ENCODE measurements at regions not wholly inside any gene's neighbourhood (a gene's known extent, or its start where the extent isn't known, plus 50 kb on each side); places are given as distances from the start of the nearest gene placed in this dataset.
"Not testable (repeated sequence)": the region's sequence is repeated elsewhere in the genome, so short reads cannot be mapped to it uniquely, and the experiment has no call there.

GRCh38 chr5:127133071-127133470, 59.8 kb upstream of the C5orf63 start:
- Histone ChIP-seq H3K36me3 (ENCODE audit: insufficient read depth, low read depth, low read length) (no peaks in the 10 kb centered on the region), H3K27me3 (ENCODE audit: insufficient read depth, low read length) (no peaks in the 10 kb centered on the region), H3K4me1 (ENCODE audit: insufficient read depth, low read length) (no peaks in the 10 kb centered on the region), H3K9ac (ENCODE audit: low read depth, low read length) (no peak overlapping the region), H3K27ac (ENCODE audit: low read length) (no peak overlapping the region), H3K4me3 (ENCODE audit: low read length) (no peak overlapping the region), H3K9me3 (ENCODE audit: insufficient read depth, low read depth, low read length) (no peaks in the 10 kb centered on the region)

GRCh38 chr5:127136908-127137307, 63.6 kb upstream of the C5orf63 start:
- Histone ChIP-seq H3K4me3 (ENCODE audit: low read length) (no peak overlapping the region), H3K4me1 (ENCODE audit: insufficient read depth, low read length) (no peaks in the 10 kb centered on the region), H3K27me3 (ENCODE audit: insufficient read depth, low read length) (no peaks in the 10 kb centered on the region), H3K9ac (ENCODE audit: low read depth, low read length) (no peak overlapping the region), H3K9me3 (ENCODE audit: insufficient read depth, low read depth, low read length) (no peaks in the 10 kb centered on the region), H3K27ac (ENCODE audit: low read length) (no peak overlapping the region), H3K36me3 (ENCODE audit: insufficient read depth, low read depth, low read length) (no peaks in the 10 kb centered on the region)

GRCh38 chr5:127143722-127144121, 70.4 kb upstream of the C5orf63 start:
- H3K4me1 ChIP-seq (ENCODE audit: insufficient read depth, low read length) = no peaks in the 10 kb centered on the region
- no peak overlapping the region for H3K27ac ChIP-seq (ENCODE audit: low read length)
- H3K9ac ChIP-seq (ENCODE audit: low read depth, low read length) = no peak overlapping the region

GRCh38 chr5:127153031-127153430, 79.7 kb upstream of the C5orf63 start:
- H3K27ac ChIP-seq (ENCODE audit: low read length) = no peak overlapping the region
- no peaks in the 10 kb centered on the region for H3K4me1 ChIP-seq (ENCODE audit: insufficient read depth, low read length)
- H3K27me3 ChIP-seq (ENCODE audit: insufficient read depth, low read length) = no peaks in the 10 kb centered on the region
- H3K9me3 ChIP-seq (ENCODE audit: insufficient read depth, low read depth, low read length) = peaks cover 8% of the 10 kb centered on the region; the same call in 1 of the 2 replicates
- no peak overlapping the region for H3K9ac ChIP-seq (ENCODE audit: low read depth, low read length)
- no peak overlapping the region for H3K4me3 ChIP-seq (ENCODE audit: low read length)
- no peaks in the 10 kb centered on the region for H3K36me3 ChIP-seq (ENCODE audit: insufficient read depth, low read depth, low read length)

More at GRCh38 chr5:127143722-127144121, 70.4 kb upstream of the C5orf63 start:
- Histone ChIP-seq H3K36me3 (ENCODE audit: insufficient read depth, low read depth, low read length) (no peaks in the 10 kb centered on the region), H3K27me3 (ENCODE audit: insufficient read depth, low read length) (no peaks in the 10 kb centered on the region), H3K9me3 (ENCODE audit: insufficient read depth, low read depth, low read length) (no peaks in the 10 kb centered on the region), H3K4me3 (ENCODE audit: low read length) (no peak overlapping the region)

GRCh38 chr5:127153521-127153920, 80.2 kb upstream of the C5orf63 start:
- Histone ChIP-seq H3K9ac (ENCODE audit: low read depth, low read length) (no peak overlapping the region), H3K9me3 (ENCODE audit: insufficient read depth, low read depth, low read length) (peaks cover 8% of the 10 kb centered on the region; the same call in 1 of the 2 replicates), H3K4me1 (ENCODE audit: insufficient read depth, low read length) (no peaks in the 10 kb centered on the region), H3K27ac (ENCODE audit: low read length) (no peak overlapping the region), H3K36me3 (ENCODE audit: insufficient read depth, low read depth, low read length) (no peaks in the 10 kb centered on the region), H3K4me3 (ENCODE audit: low read length) (no peak overlapping the region), H3K27me3 (ENCODE audit: insufficient read depth, low read length) (no peaks in the 10 kb centered on the region)

- H3K9me3 ChIP-seq (ENCODE audit: insufficient read depth, low read depth, low read length) = no peaks in the 10 kb centered on the region
- no peak overlapping the region for H3K4me3 ChIP-seq (ENCODE audit: low read length)
- H3K27ac ChIP-seq (ENCODE audit: low read length) = no peak overlapping the region
Measured at GRCh38 chr5:127163750-127164149, 90.4 kb upstream of the C5orf63 start.

GRCh38 chr5:127170918-127171600, 97.8 kb upstream of the C5orf63 start:
- Histone ChIP-seq H3K36me3 (ENCODE audit: insufficient read depth, low read depth, low read length) (no peaks in the 10 kb centered on the region), H3K4me3 (ENCODE audit: low read length) (no peak overlapping the region), H3K4me1 (ENCODE audit: insufficient read depth, low read length) (no peaks in the 10 kb centered on the region), H3K9ac (ENCODE audit: low read depth, low read length) (no peak overlapping the region), H3K27me3 (ENCODE audit: insufficient read depth, low read length) (no peaks in the 10 kb centered on the region), H3K9me3 (ENCODE audit: insufficient read depth, low read depth, low read length) (peaks cover 4% of the 10 kb centered on the region; the same call in 1 of the 2 replicates), H3K27ac (ENCODE audit: low read length) (no peak overlapping the region)

More at GRCh38 chr5:127163750-127164149, 90.4 kb upstream of the C5orf63 start:
- no peak overlapping the region for H3K9ac ChIP-seq (ENCODE audit: low read depth, low read length)
- H3K4me1 ChIP-seq (ENCODE audit: insufficient read depth, low read length) = no peaks in the 10 kb centered on the region
- no peaks in the 10 kb centered on the region for H3K27me3 ChIP-seq (ENCODE audit: insufficient read depth, low read length)
- H3K36me3 ChIP-seq (ENCODE audit: insufficient read depth, low read depth, low read length) = no peaks in the 10 kb centered on the region

- no peak overlapping the region for H3K4me3 ChIP-seq (ENCODE audit: low read length)
- H3K9ac ChIP-seq (ENCODE audit: low read depth, low read length) = no peak overlapping the region
- H3K27ac ChIP-seq (ENCODE audit: low read length) = no peak overlapping the region
- H3K4me1 ChIP-seq (ENCODE audit: insufficient read depth, low read length) = no peaks in the 10 kb centered on the region
- no peaks in the 10 kb centered on the region for H3K27me3 ChIP-seq (ENCODE audit: insufficient read depth, low read length)
- no peaks in the 10 kb centered on the region for H3K36me3 ChIP-seq (ENCODE audit: insufficient read depth, low read depth, low read length)
- peaks cover 4% of the 10 kb centered on the region; the same call in 1 of the 2 replicates for H3K9me3 ChIP-seq (ENCODE audit: insufficient read depth, low read depth, low read length)
Measured at GRCh38 chr5:127176769-127177168, 103.5 kb upstream of the C5orf63 start.

- H3K9ac ChIP-seq (ENCODE audit: low read depth, low read length); H3K36me3 ChIP-seq (ENCODE audit: insufficient read depth, low read depth, low read length); H3K27me3 ChIP-seq (ENCODE audit: insufficient read depth, low read length); H3K4me1 ChIP-seq (ENCODE audit: insufficient read depth, low read length); H3K4me3 ChIP-seq (ENCODE audit: low read length); H3K9me3 ChIP-seq (ENCODE audit: insufficient read depth, low read depth, low read length); H3K27ac ChIP-seq (ENCODE audit: low read length): not testable (repeated sequence)
Measured at GRCh38 chr5:127182631-127183030, 108.0 kb upstream of the MEGF10 start.

- no peaks in the 10 kb centered on the region for H3K9me3 ChIP-seq (ENCODE audit: insufficient read depth, low read depth, low read length)
- H3K9ac ChIP-seq (ENCODE audit: low read depth, low read length) = no peak overlapping the region
Measured at GRCh38 chr5:127183332-127183731, 107.3 kb upstream of the MEGF10 start.

GRCh38 chr5:127184851-127185250, 105.7 kb upstream of the MEGF10 start:
- H3K4me1 ChIP-seq (ENCODE audit: insufficient read depth, low read length) = no peaks in the 10 kb centered on the region; the same call in 1 of the 2 replicates
- H3K9ac ChIP-seq (ENCODE audit: low read depth, low read length) = no peak overlapping the region
- no peaks in the 10 kb centered on the region for H3K9me3 ChIP-seq (ENCODE audit: insufficient read depth, low read depth, low read length)
- H3K4me3 ChIP-seq (ENCODE audit: low read length) = no peak overlapping the region
- H3K27me3 ChIP-seq (ENCODE audit: insufficient read depth, low read length) = no peaks in the 10 kb centered on the region
- H3K27ac ChIP-seq (ENCODE audit: low read length) = no peak overlapping the region
- H3K36me3 ChIP-seq (ENCODE audit: insufficient read depth, low read depth, low read length) = no peaks in the 10 kb centered on the region

More at GRCh38 chr5:127183332-127183731, 107.3 kb upstream of the MEGF10 start:
- Histone ChIP-seq H3K4me1 (ENCODE audit: insufficient read depth, low read length) (no peaks in the 10 kb centered on the region; the same call in 1 of the 2 replicates), H3K27ac (ENCODE audit: low read length) (no peak overlapping the region), H3K36me3 (ENCODE audit: insufficient read depth, low read depth, low read length) (no peaks in the 10 kb centered on the region), H3K27me3 (ENCODE audit: insufficient read depth, low read length) (no peaks in the 10 kb centered on the region), H3K4me3 (ENCODE audit: low read length) (no peak overlapping the region)

GRCh38 chr5:127186657-127187056, 103.9 kb upstream of the MEGF10 start:
- Histone ChIP-seq H3K36me3 (ENCODE audit: insufficient read depth, low read depth, low read length) (no peaks in the 10 kb centered on the region), H3K27ac (ENCODE audit: low read length) (no peak overlapping the region)

More at GRCh38 chr5:127186657-127187056, 103.9 kb upstream of the MEGF10 start:
- H3K9ac ChIP-seq (ENCODE audit: low read depth, low read length) = no peak overlapping the region
- no peaks in the 10 kb centered on the region; the same call in 1 of the 2 replicates for H3K4me1 ChIP-seq (ENCODE audit: insufficient read depth, low read length)
- H3K9me3 ChIP-seq (ENCODE audit: insufficient read depth, low read depth, low read length) = no peaks in the 10 kb centered on the region
- H3K27me3 ChIP-seq (ENCODE audit: insufficient read depth, low read length) = no peaks in the 10 kb centered on the region
- no peak overlapping the region for H3K4me3 ChIP-seq (ENCODE audit: low read length)
